HG03025 (cell line): ENCODE measurements at regions not wholly inside any gene's neighbourhood (a gene's known extent, or its start where the extent isn't known, plus 50 kb on each side); places are given as distances from the start of the nearest gene placed in this dataset.

ENCODE experiments used
- ATAC-seq: cut with Tn5 transposase; IDR thresholded peaks from one replicate; pipeline ENCODE4 v1.9.1; 2021; ENCODE audit warnings: mild to moderate bottlenecking, moderate library complexity; ENCODE audit not compliant: unreplicated experiment, low FRiP score

DNA sequence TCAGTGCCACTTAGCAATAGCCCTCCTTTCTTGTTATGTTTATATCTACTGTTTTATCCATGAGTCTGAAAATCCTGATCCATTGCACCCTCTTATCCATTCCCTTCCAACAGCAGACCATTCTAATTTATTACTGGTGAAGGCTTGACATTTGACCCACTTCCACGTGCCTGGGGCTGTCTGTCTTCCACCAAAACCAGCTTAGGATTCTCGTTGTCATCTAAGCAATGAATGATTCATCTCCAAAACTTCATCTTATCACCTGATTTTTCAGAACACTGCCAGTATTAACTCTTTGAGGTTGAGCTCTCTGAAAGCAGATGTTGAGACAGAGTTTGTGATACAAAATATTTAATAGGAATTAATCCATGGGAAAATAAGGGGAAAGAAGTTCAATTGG lies 277.8 kb upstream of the FBXL7 start:
- ATAC-seq: no peak

DNA sequence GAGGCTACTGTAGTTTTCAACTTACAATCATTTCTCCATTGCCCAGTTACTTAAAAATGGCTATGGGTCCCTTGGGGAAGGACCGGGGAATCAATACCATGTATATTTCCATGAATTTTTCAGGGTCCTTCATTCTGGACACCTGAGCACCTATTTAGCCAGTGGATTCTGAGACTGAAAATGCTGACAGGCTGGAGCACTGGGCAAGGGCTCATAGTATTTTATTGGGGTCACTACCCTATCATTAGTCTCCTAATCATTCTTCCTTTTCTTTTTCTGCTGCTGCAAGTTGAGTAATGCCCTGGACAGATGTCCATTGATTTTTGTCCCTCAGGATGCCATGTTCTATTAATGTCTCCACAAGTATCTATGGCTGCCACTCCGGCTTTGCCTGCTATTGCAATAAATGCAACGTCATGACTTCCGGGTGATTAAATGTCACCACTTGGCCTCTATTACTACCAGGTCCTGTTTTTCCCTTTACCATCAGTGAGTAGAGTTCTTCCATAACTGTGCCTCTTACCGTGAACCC lies 279.3 kb upstream of the FBXL7 start:
- no peak for ATAC-seq

DNA sequence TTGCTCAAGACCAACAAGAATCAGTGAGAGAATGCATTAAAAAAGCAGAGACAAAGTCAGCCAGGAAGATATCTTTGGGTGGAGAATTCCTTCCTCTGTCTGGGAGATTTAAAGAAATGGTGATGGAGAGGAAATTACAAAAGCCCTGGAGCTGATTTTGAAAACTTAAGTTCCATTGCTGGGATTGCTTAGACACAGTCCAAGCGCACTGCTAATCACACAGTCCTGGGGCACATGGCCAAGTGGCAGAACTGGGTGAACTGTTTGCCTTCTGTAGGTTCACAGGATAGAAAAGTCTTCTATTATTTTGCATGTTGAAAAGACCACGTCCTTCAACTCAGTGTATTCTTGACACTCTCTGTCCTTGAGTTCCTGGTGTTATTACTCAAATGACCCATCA lies 284.9 kb upstream of the FBXL7 start:
- no peak for ATAC-seq

DNA sequence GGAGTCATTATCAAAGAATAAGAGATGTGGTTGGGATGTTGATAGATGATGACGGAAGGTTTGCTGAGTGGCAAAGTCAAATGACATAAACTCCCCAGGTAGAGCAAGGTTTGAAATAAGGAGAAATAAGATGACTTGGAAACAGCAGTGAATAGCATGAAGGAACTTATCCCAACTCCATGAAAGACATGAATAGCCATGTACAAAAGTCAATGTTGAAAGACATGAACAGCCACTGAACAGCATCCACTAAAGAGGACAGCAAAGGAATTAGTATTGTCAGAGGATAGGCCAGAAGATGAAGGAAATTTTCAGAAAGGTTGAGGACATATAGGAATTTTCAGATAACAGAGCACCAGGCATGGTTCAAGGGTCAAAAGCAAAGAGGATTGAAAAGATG lies 286.0 kb upstream of the FBXL7 start:
- ATAC-seq: no peak

DNA sequence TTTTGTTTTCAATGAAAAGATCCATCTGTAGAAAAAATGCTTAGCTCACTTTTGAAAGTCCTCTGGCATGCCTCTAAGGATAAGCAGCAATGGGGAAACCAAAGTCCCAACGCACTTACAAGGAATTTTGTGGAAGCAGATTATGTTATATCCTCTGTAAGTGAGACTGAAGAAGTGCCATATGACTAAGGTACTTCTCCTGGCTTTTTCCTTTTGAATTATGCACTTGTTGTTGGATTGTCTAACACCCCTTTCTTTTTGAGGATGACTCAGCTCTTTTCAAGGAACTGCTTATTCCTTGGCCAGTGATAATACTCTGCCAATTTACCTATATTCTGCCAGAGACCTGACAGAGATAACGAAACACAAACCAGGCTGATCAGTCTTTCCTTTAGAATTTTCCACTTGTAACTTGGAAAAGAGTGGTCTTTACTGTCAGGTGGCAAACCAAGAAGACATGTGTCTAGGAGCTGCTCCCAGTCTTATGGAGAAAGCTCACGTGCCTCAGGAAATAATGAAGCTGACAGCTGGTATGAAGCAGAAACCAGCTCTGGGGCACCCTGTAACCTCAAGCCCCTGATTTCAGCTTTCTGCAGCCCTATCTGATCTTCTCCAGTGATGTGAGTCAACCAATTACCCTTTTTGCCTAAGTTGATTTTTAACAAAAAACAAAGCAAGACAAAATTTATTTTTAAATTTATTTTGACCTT lies 290.8 kb upstream of the FBXL7 start:
- ATAC-seq: no peak

DNA sequence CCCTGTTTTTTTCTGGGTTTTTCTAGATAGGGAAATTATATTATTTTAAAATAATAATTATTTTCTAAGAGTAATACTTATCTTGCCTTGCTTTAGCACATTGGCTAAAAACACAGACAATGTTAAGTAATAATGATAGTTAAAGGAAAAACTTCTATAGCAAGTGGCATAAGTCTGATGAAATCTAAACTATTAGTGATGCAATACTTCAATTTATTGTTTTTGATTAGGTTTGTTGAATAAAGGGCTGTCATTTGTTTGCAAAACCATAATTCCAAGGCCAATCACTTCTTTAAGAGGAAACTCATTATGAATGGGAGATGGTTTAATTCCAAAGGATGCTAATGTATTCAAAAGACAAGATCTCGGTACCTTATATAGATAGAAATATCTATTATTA lies 293.8 kb upstream of the FBXL7 start:
- no peak for ATAC-seq

DNA sequence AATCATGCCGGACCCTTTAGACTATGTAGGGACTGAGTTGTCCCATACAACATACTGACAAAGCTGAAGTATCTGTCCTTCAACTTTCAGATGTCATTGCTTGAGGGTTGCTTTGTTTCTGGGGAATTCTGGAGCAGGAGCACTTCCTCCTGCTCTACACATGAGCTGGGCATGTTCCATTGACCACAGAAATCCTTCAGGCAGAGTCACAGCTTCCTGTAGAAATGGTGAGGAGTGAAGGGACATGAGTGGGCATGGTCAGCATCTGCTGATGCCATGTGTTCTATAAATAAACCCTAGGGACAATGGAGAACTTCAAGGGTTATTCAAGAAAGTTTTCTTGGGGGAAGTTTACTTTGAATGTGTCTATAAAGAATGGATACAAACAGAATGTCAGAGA lies 296.6 kb upstream of the FBXL7 start:
- ATAC-seq: no peak

DNA sequence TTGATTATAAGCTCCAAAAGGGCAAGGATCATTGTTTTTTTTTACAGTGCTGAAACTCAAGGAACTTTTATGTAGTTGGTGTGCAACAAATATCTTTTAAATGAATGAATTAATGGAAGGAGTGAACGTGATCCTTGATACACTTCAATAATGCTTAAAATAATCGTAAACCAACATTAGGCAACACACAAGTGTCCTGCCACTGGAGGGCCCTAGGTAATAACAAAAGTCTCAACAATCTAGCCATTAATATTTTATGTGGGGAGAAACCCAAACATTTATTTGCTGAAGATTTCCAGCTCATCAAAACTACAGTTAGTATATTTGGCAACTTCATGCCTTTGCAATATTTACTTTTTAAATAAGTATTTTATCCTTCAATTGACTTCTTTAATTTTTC lies 309.0 kb upstream of the FBXL7 start:
- no peak for ATAC-seq

DNA sequence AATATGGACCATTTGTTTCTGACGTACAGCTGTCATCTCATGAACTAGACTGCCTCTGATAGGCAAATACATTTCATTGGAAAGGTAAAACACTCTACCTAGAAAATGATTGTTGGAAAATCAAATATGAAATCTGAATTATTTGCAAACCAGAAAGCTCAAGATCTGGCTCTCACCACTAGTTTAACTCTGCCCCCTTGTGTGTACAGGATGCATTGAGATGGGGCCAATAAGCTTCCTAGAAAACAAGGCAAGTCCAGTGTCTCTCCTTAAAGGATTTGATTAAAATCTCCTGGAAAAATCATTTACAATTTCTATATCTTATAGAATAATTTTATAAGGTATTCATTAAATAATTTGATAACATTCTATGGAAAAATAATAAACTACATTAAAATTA lies 311.9 kb upstream of the ANKH start:
- ATAC-seq: no peak

DNA sequence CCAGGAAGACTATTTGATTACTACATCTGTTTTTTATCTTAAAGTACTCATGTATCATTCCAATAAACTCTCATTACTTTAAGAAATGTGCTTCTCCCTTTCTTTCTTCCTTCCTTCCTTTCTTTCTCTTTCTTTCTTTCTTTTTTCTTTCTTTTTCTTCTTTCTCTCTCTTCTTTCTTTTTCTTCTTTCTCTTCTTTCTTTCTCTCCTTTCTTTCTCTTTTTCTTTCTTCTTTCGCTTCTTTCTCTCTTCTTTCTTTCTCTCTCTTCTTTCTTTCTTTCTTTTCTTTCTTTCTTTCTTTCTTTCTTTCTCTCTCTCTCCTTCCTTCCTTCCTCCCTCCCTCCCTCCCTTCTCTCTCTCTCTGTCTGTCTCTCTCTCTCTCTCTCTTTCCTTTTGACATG lies 298.6 kb upstream of the ANKH start:
- ATAC-seq: no peak

DNA sequence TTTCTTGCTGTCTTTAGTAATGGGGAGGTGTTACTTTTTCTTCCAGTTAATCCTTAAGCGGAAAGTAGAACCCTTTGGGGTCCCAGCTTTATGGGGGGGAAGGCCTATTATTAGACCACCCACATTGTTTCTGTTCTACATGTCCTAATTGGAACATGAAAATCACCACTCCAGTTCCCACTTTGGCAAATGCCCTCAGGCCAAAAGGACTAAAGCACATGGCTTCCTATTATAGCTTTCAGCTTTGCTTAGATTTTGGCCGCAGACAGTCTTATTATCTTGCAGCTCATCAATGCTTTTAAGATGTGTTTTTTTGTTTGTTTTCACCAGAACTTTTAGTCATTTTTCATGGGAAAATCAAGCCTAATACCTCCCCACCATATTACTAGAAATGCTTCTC lies 296.8 kb upstream of the ANKH start:
- no peak for ATAC-seq

DNA sequence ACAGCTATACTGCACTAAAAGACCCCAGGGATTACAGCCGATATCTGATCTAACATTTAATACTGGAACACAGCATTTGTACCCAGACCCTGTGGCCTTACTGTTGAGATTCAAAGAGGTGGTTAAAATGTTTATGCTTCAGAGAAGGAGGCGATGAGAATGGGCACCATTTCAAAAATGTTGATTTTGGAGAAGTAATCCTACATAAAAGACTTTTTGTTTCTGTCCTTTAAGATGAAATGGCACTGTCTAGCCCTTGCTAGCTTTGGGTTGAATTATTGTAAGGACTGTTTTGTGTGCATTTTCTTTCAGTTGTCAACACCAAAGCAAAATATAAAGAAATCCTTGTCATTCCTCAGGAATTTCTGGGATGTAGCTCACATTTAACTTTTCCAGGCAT lies 288.5 kb upstream of the ANKH start:
- ATAC-seq: no peak

DNA sequence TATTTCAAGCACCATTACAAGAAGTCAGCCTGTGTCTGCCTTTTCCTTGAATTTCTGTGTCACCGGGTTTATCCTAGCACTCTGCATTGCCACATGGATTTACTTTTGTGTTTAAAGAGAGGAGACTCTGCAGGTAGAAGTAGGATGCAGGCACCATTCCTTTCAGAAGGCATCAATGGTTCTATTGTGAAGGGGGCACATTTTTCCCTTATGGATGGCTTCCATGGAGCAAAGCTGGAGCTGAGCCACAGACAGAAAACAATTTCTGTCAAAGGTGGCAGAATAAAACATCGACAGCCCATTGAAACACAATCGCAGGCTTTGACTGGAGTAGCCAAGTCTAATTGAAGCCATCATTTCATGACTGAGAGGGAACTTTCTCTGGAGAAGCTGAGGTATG lies 288.0 kb upstream of the ANKH start:
- ATAC-seq: no peak

DNA sequence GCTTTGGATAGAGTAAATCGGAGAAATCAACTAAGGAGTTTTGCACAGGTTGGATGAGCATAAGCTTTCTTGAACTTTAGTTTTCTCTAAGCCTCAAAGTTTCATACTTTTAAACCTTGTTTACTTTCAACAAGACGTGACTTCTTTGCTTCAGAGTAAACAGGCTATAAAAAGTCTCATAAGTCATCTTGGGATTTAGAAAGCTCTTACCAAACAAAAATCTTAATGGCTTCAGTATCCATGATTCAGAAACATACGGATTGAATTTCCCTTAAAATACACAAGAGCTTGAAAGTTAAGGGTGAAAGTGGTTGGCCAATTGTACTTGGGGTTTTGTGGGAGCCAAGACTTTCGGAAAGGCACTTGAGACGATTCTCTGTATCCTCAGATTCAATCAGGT lies 270.9 kb upstream of the ANKH start:
- no peak for ATAC-seq

DNA sequence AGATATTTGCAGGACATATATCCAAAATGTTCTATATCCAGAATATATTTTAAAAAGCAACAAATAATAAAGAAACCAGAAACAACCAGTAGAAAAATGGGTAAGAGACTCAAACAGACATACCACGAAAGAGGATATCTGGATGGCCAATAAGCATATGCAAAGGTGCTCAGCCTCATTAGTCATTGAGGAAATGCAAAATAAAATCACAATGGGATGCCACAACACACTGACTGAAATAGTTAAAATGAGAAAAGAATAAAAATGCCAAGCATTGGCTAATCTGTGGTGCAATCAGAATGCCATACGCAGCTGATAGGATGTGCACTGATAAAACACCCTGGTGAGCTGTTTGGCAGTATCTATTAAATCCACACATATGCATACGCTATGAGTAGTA lies 265.8 kb upstream of the ANKH start:
- no peak for ATAC-seq

DNA sequence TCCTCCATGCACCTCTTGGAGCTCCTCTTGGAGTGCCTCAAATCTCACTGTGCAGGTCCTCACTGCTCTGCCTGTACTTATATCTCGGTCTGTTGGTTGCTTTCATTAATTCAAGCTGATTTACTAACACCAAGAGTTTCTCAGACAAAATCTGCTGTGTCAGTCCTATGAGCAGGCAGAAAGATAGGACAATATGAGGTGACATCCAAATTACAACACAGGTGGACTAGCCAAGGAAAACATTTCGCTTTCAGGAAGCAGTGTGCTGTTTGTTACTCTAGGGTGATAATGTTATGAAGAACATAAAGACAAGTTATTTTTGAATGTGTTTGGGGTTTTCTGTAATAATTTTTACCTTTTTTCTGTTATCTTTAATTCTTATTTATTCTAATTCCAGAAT lies 264.1 kb upstream of the ANKH start:
- no peak for ATAC-seq

DNA sequence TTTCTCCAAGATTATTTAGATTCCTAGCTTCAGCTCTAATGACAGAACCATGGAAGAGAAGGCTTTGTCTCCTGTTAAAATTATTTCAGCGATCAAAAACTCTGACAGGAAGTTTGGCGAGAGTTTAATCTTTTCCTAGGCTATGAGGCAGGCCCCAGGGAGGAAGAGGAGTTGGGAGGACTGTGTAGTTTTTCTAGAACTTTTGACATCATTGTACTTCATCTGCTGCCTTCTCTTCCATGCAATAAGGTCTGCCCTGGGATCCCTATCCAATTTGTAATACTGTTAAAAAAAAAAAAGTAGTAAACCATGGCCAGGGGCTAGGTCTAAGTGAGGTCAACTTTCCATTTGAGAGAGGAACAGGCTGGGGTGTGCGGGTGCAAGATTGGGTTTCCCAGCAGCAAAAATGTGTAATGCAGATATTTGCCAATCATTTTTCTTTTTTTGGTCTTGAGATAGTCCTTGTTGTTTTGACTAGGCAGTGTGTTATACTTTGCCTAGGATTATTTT lies 261.9 kb upstream of the ANKH start:
- no peak for ATAC-seq

DNA sequence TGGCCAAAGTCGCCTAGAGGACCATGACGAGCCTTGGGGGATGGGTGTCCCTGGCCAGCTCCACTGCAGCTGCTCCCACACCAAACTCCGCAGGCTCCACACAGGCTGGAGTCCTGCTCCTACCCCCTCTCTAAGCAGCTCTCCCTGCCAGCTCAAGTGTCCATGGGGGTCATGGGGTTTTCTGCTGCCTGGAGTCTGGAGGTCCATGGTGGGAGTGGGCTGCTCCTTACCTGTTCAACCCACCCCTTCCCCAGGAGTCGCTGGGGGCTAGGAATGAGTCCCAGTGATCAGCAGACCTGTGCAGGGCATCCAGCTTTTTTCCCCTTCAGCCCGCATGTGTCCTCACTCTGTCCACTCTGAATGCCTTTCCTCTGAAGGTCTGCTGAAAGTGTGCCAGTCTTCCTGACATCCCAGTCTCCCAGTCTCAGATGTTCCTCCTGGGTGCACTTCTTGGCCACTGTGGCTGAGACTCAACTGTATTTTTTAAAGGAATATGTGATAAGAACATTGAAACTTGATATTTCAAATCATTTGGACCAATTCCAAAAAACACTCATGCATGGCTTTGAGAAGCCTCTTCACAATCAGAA lies 261.3 kb upstream of the ANKH start:
- no peak for ATAC-seq

DNA sequence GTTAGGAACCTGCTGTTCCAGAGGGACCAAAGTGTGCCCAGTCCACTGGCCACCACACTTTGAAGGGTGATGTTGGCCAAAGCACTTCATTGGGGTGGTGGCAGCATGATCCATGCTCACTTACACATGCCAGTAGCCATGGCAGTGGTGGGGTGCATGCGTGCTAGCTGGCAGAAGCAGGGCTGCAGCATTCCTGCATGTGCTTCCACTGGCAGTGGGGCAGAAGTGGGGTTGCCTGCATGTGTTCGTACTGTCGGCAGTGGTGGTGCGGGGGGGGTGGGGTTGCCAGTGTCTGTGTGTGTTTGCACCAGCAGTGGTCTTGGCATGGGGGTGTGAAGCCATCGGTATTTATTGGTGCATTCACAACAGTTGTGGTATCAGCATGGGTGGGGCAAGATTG lies 260.3 kb upstream of the ANKH start:
- ATAC-seq: no peak

DNA sequence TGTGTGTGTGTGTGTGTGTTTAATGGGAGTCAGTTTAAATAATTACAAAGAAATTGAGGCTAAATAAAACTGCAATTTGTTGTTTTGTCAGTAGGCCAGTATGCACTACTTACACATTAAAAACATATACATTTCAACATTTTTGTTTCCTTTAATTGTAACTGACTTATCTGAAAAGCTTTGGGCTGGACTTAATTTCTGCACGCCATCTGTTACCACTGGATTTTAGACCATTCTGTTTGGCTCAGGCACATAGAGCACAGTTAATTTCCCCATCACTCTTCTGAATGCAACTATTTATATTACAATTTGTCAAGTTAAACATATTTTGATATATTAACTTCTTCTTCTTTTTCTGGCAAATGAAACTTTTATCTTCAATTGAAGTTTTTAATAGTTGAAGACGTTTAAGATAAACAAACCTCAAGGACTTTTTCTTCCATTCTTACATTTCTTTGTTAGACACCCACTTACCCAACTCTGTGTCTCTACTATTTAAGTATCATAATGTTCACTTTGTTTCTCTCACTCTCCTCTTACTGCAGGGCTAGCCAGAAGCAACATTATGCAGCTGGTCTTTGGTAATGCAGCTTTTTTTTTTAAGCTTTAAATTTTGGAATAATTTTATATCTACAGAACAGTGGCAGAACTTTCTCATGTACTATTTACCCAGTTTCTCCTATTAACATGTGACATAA lies 253.4 kb upstream of the ANKH start:
- no peak for ATAC-seq

DNA sequence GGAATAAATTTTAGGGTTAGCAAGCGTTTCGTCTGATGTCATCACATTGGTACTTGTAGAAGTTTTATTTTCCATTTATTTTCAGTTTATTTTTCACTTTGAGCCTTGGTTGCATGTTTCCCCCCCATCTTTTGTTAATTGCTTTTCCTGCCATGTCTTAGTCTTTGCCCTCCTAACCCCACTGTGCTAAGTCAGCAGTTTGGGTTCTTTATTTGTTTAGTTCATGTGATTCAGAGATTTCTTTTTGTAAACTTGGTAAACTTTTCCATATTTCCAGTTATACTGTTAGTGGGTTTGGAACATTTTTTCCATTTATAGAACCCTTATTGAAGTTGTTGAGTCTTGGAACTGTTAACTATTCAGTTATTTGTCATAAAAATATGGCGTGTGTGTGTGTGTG lies 252.9 kb upstream of the ANKH start:
- no peak for ATAC-seq

DNA sequence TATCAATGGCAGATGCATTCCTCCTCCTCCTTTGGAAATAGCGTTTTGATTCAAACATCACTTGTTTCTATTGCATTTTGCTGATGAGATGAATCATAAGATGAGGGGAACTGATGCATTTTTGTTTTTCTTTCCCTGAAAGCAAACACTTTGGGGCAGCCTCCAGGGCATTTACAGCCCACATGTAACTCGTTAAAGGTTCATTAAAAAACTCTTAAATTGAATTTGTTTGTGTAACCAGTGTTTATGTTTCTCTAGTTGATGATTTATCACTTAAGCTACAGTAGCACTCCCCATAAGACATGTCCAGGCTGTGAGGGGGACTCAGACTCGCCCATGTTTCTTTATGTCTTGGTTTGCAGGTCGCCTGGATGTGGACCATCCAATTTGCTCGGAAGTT lies 246.1 kb upstream of the ANKH start:
- no peak for ATAC-seq
